ENCODE measurements at regions not wholly inside any gene's neighbourhood (a gene's known extent, or its start where the extent isn't known, plus 50 kb on each side); places are given as distances from the start of the nearest gene placed in this dataset.

GRCh38 chr10:1920127-1920526 is 182.8 kb upstream of the ADARB2 start:
- no peak for DNase-seq

- DNase-seq, result no peak
Measured at GRCh38 chr10:1911771-1912170, 174.4 kb upstream of the ADARB2 start.

DNA sequence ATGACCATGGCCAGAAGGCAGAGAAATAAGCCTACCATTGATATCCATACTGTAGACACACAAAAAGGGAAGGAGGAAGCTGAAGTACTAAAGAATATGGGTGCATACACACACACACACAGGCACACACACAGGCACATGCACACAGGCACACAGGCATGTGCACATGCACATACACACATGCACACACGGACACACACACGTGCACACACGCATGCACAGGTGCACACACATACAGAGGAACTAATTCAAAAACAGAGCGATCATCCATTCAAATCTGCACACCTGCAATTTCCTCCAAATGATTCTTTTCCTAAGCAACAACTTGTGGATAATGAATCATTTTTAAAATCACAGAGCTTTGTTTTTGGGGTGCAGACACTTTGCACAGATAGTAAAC is 166.7 kb upstream of the ADARB2 start:
- DNase-seq, result no peak

DNA sequence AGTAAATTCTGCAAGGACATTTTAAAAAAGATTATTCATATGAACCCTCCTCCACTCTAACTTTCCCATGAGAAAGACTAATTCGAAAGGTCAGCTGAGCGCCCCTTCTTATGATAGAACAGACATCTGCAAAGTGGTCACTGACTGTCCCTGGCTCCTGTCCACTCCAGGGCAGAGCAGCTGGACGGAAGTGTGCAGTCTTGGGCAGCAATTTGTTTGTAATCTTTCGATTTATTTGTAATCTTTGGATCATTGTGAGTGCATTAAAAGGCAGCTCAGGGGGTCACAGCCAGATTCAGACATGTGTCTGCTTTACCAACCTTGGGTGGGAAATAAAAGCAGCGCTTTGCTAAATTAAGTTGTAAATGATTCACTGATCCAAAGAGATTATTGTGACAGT is 158.8 kb upstream of the ADARB2 start:
- DNase-seq, result no peak

GRCh38 chr10:1895691-1896090 is 158.4 kb upstream of the ADARB2 start:
- DNase-seq, result no peak

DNA sequence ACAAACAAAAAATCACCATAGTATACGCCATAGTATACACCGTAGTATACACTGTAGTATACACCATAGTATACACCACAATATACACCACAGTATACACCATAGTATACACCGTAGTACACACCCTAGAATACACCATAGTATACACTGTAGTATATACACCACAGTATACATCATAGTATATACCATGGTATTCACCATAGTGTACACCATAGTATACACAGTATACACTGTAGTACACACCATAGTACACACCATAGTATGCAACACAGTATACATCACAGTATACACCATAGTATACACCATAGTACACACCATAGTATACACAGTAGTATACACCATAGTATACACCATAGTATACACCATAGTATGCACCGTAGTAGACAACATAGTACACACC is 157.6 kb upstream of the ADARB2 start:
- no peak for DNase-seq

DNA sequence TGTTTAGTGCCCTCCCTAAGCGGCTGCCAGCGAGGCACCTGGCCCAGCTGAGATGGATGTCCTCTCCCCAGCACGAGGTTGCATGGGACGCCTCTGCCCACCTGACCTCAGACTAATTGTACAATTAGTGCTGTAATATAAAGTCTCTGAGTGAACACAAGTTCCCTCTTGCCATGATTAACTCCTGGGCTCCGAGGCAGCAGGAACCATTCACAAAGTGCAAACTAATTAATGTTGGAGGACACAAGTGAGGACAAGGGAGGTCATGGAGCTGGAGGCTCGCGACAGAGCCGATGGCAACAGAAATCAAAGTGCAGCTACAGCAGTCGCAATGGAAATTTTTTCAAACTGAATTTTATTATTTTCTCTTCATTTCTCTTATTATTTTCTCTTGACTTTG is 156.6 kb upstream of the ADARB2 start:
- no peak for DNase-seq

- no peak for DNase-seq
Measured at GRCh38 chr10:1886039-1886438, 148.7 kb upstream of the ADARB2 start.

- DNase-seq, result no peak
Measured at GRCh38 chr10:1882728-1883127, 145.4 kb upstream of the ADARB2 start.

DNA sequence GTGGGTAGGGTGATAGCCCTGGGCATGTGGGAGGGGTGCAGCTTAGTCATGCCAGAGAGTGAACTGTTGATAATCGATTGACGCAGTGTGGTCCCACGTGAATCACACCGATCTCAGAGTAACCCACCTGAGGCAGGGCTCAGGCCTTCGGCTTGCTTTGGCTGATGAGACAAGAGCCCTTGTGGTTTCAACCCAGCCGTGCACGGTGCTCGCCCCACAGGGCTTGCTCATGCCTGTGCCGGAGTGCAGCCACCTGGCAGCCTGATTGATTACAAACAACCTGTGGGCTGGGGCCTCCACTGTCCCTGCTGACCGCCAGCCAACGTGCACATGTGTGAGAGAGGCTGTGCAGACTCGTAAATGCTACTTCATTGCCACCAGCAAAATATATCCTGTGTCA is 144.9 kb upstream of the ADARB2 start:
- no peak for DNase-seq

GRCh38 chr10:1881636-1882035 is 144.3 kb upstream of the ADARB2 start:
- no peak for DNase-seq

GRCh38 chr10:1874533-1874932 is 137.2 kb upstream of the ADARB2 start:
- DNase-seq, result no peak

- no peak for DNase-seq
Measured at GRCh38 chr10:1873661-1874315, 136.5 kb upstream of the ADARB2 start.

DNA sequence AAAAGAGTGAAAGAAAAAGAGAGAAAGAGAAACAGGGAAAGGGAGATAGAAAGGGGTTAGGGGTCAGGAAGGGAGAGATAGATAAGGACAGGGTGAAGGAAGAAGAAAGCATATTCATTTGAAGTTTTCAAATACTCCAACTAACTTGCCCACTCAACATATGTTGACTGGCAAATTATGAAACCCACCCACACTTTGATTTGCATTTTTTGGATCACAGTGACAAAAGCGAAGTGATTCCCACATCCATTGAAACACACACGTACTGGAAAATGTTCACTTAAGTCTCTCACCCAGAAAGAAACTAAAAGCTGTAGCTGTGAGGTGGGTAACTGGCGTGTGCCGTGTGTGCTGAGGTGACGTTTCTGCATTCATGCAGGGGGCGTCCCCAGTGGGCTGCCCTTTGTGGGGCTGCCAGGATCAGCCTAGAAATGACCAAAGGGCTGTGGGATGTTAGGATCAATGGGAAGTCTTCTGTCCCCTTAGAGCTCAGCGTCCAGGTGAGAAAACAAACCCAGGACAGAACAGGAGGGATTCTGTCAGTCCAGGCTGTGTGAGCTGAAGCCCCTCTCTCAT is 134.9 kb upstream of the ADARB2 start:
- DNase-seq, result no peak

DNA sequence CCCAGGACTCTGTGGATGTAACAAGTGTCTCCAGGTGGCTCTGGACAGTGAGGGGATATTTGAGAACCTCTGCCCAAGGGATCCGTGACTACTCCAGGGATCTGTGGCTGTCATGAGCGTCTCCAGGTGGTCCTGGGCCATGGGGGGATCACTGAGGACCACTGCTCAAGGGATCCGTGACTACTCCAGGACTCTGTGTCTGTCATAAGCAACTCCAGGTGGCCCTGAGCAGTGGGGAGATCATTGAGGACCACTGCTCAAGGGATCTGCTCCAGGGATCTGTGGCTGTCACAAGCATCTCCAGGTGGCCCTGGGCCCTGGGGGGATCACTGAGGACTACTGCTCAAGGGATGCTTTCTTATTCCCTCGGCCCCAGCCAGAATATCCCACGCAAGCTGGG is 133.2 kb upstream of the ADARB2 start:
- no peak for DNase-seq

DNA sequence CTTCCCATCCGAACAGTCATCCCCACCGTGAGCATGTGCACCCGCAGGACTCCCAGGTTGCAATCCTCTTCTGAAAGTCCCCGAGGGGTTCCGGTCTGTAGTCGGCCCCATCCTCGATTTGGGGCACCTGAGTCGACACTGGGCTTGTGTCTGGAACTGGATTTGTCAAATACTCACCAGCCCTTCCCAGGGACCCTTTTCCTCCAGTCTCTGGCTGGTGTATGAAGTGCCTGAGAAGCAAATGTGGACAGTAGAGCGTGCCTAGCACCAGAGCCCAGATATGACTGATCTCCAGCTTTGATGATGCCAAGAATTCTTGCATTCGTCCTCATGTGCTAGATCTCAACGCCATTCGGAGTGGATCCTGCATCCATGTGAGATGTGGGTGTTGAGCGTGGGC is 132.5 kb upstream of the ADARB2 start:
- DNase-seq, result no peak

- DNase-seq, result no peak
Measured at GRCh38 chr10:1860351-1860750, 123.0 kb upstream of the ADARB2 start.

DNA sequence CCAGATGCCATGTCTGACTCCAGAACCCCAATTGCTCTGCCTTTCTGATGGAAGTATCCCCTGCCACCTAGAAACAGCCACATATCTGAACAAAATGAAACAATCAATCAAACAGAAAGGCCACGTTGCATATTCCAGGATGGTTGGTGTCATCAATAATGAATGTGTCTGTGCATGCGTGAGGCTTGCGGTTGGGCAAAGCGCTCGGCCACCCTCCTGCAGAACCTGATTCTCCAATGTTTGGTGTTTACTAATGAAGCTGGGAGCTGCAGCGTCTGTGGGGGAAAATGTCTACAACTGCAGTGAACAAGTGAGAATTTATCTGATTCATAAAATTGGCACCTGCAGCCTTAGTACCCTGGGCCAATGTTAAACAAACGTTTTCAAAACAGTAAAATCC is 121.2 kb upstream of the ADARB2 start:
- no peak for DNase-seq

DNA sequence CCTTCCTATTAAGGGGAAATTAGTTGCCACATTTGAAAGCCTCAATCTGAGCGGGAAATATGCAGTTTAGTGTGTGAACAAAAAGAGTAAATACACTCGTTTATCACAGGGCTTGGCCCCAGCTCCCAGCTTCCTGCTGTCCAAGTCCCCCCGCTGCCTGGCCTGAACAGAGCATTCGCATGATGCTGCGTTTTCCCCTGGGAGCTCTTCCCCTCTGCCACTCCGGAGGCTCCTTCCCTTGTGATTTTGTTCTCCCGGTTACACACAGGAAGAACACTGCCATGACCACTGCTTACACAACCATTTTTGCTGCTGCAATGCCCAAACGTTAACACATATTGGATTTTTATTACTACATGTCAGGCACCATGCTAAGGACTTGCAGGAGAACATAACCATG is 120.7 kb upstream of the ADARB2 start:
- no peak for DNase-seq

- DNase-seq, result no peak
Measured at GRCh38 chr10:1855911-1856310, 118.6 kb upstream of the ADARB2 start.

DNA sequence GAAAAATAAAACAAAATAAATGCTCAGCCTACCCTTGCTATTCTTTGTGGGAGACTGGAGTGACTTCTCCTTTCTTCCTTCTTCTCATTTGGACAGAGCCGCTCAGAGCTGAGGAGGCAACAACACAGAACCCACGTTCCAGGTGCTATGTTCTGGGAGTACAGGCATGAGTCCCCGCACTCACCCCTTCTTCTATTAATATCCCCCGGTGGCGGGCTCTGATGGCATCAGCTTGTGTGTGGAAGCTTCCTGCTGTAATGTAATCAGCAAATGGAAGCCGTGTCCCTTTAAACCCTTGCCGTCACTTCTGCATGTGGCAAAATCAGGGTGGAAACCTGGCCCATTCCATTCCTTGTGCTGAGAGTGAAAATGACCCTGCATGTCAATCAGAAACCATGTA is 116.9 kb upstream of the ADARB2 start:
- no peak for DNase-seq

DNA sequence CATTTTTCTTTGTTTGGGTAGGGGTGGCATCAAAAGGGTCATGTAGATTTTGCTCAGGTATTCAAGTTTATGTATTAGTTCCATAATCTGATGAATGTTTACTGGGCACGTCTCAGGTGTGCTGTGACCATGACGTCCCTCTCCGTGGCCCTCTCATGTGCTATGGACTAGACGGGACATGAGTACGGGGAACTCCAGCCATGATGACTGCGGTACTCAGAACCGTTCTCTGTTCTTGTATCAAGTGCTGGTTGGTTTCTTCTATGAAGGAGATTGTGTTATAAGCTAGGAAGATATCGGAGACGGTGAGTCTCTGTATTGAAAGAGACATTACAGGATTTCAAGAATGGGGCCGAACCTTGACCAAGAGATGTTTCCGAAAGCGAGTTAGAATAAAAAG is 116.5 kb upstream of the ADARB2 start:
- no peak for DNase-seq

DNA sequence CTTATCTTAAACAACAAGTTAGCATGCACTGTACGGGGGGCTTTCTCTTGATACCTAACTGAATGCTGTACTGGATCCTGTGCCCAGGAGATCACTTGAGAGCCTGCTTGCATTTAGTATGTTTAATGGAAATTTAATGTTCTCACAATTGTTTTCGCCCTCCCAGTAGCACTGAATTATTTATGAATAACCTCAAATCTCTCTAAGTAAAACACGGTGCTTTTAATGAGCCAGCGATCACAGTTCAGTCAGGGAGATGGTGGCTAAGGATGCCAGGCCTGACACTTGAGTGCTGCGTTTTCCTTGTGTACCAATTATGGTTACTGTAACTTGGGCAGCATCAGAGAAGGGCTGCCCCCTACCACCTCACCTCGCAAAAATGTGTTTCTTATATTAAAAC is 115.5 kb upstream of the ADARB2 start:
- no peak for DNase-seq

DNA sequence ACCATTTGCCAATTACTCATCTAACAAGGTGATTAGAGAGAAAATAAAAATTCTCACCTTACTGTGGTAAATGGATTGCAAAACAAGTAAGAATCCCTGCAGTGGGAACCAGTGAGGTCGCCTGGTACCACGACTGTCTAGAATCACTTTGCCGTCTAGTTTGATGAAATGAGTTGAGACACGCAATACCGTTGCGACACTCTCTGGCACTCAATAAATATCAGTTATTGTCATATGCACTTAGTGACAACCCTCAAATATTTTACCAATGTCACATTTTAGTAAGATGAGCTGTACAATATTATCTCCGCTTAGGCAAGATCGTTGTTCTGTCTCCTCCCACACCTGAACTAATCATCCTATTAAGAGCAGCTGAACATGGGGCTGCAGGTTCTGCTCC is 114.4 kb upstream of the ADARB2 start:
- no peak for DNase-seq

DNA sequence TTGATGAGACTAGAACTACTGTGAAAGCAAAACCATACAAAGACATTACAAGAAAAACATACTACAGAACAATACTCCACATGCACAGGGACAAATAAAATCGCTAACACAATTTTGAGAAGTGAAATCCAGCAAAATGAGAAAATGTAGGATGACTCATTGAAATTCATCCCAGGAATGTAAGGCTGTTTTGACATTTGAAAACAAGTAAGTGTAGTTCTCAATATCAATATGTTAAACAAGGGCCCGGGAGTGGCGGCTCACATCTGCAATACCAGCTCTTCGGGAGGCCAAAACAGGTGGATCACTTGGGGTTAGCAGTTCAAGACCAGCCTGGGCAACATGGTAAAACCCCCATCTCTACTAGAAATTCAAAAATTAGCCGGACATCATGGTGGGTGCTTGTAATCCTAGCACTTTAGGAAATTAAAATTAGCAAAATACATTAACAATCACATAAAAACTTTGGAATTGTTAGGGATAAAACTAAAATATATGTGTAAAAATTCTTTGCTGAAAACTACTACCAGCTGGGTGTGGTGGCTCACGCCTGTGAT is 113.7 kb upstream of the ADARB2 start:
- DNase-seq, result no peak
